ENCODE measurements at regions not wholly inside any gene's neighbourhood (a gene's known extent, or its start where the extent isn't known, plus 50 kb on each side); places are given as distances from the start of the nearest gene placed in this dataset.

GRCh38 chr1:219404629-219405028 lies 208.3 kb downstream of the ZC3H11B start:
- no peaks in the 10 kb centered on the region for H3F3A ChIP-seq (ENCODE audit: low read length, unreplicated experiment)
- CTCF ChIA-PET, result no interaction called here

GRCh38 chr1:219402925-219403324 lies 210.0 kb downstream of the ZC3H11B start:
- no peak for TF ChIP-seq EZH2phosphoT487 (IDR thresholded peaks at IDR 0.05; ENCODE audit: borderline replicate concordance, low read length)
- TF ChIP-seq EZH2 (IDR thresholded peaks at IDR 0.05; ENCODE audit: low read length, unreplicated experiment), result no peak
- TF ChIP-seq, protein P1, sequence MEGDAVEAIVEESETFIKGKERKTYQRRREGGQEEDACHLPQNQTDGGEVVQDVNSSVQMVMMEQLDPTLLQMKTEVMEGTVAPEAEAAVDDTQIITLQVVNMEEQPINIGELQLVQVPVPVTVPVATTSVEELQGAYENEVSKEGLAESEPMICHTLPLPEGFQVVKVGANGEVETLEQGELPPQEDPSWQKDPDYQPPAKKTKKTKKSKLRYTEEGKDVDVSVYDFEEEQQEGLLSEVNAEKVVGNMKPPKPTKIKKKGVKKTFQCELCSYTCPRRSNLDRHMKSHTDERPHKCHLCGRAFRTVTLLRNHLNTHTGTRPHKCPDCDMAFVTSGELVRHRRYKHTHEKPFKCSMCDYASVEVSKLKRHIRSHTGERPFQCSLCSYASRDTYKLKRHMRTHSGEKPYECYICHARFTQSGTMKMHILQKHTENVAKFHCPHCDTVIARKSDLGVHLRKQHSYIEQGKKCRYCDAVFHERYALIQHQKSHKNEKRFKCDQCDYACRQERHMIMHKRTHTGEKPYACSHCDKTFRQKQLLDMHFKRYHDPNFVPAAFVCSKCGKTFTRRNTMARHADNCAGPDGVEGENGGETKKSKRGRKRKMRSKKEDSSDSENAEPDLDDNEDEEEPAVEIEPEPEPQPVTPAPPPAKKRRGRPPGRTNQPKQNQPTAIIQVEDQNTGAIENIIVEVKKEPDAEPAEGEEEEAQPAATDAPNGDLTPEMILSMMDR (conservative IDR thresholded peaks at IDR 0.05; ENCODE audit: low read depth, low read length), result no peak
- Histone ChIP-seq H3K27me3 (ENCODE audit: low read length) (no peaks in the 10 kb centered on the region), H3K4me2 (ENCODE audit: low read length) (no peak overlapping the region), H3K4me1 (ENCODE audit: insufficient read depth, low read length) (peaks cover 5% of the 10 kb centered on the region; the same call in 1 of the 2 replicates), H3K9me3 (ENCODE audit: low read length) (no peaks in the 10 kb centered on the region; the same call in 1 of the 2 replicates), H3K27ac (ENCODE audit: low read length) (no peak overlapping the region), H4K20me1 (ENCODE audit: low read length) (no peaks in the 10 kb centered on the region), H3K4me3 (ENCODE audit: low read length) (no peak overlapping the region), H3F3A (ENCODE audit: low read length, unreplicated experiment) (no peaks in the 10 kb centered on the region), H3K9me2 (replicated peaks; ENCODE audit: low read length) (no peaks in the 10 kb centered on the region), H2AFZ (ENCODE audit: low read length) (no peak overlapping the region), H3K36me3 (ENCODE audit: low read depth, low read length) (no peaks in the 10 kb centered on the region), H3K9ac (ENCODE audit: low read length) (no peak overlapping the region), H3K79me2 (ENCODE audit: low read length) (no peaks in the 10 kb centered on the region)
- no TSS peak for BruUV-seq (replicated peaks)
- ATAC-seq (peak; percentile 54), DNase-seq (peak; percentile 28)
- intact Hi-C loops (cut with micrococcal nuclease), result loop anchor here (1.0 to 5.0 kb wide), 2 partner anchors 104 to 152 kb away; no protein-coding TSS in a partner anchor
- POLR2A ChIA-PET (ENCODE audit: unreplicated experiment), result no interaction called here
- CTCF ChIA-PET, result no interaction called here

More at GRCh38 chr1:219404629-219405028, 208.3 kb downstream of the ZC3H11B start:
- no peaks in the 10 kb centered on the region for H3K27me3 ChIP-seq (ENCODE audit: low read length)
- H3K4me3 ChIP-seq (ENCODE audit: low read length), result no peak overlapping the region
- H3K27ac ChIP-seq (ENCODE audit: low read length), result no peak overlapping the region
- H3K9me3 ChIP-seq (ENCODE audit: low read length), result no peaks in the 10 kb centered on the region
- no peak for ATAC-seq
- no peak overlapping the region for H2AFZ ChIP-seq (ENCODE audit: low read length)
- peaks cover 5% of the 10 kb centered on the region; the same call in 1 of the 2 replicates for H3K4me1 ChIP-seq (ENCODE audit: insufficient read depth, low read length)
- no peaks in the 10 kb centered on the region for H4K20me1 ChIP-seq (ENCODE audit: low read length)
- POLR2A ChIA-PET (ENCODE audit: unreplicated experiment), result no interaction called here
- intact Hi-C loops (cut with micrococcal nuclease), result loop anchor here (5.0 kb wide), 1 partner anchor 103 kb away; no protein-coding TSS in a partner anchor
- no peak overlapping the region for H3K9ac ChIP-seq (ENCODE audit: low read length)
- TF ChIP-seq EZH2phosphoT487 (IDR thresholded peaks at IDR 0.05; ENCODE audit: borderline replicate concordance, low read length) (no peak), EZH2 (IDR thresholded peaks at IDR 0.05; ENCODE audit: low read length, unreplicated experiment) (no peak)
- TF ChIP-seq, protein P1 (conservative IDR thresholded peaks at IDR 0.05; ENCODE audit: low read depth, low read length), result no peak
- BruUV-seq (replicated peaks), result no TSS peak
- no peak overlapping the region for H3K4me2 ChIP-seq (ENCODE audit: low read length)
- no peak for DNase-seq
- H3K79me2 ChIP-seq (ENCODE audit: low read length), result no peaks in the 10 kb centered on the region
- H3K9me2 ChIP-seq (replicated peaks; ENCODE audit: low read length), result no peaks in the 10 kb centered on the region
- no peaks in the 10 kb centered on the region for H3K36me3 ChIP-seq (ENCODE audit: low read depth, low read length)

Data from PC-3 (cell line).